ENCODE measurements at regions not wholly inside any gene's neighbourhood (a gene's known extent, or its start where the extent isn't known, plus 50 kb on each side); places are given as distances from the start of the nearest gene placed in this dataset.

- H3K79me2 ChIP-seq (ENCODE audit: insufficient read depth, low read length), result no peaks in the 10 kb centered on the region
- peaks cover 3% of the 10 kb centered on the region for H3K27me3 ChIP-seq (ENCODE audit: insufficient read depth, low read length)
- Mint-ChIP-seq H3K27me3 (ENCODE audit: low read depth, unreplicated experiment) (peaks cover 43% of the 10 kb centered on the region), H3K4me1 (ENCODE audit: low read depth, unreplicated experiment) (no peaks in the 10 kb centered on the region), H3K36me3 (ENCODE audit: low read depth, unreplicated experiment) (no peaks in the 10 kb centered on the region), H3K27ac (ENCODE audit: unreplicated experiment) (no peak overlapping the region), H3K9me3 (ENCODE audit: unreplicated experiment) (no peaks in the 10 kb centered on the region), H3K4me3 (ENCODE audit: unreplicated experiment) (no peak overlapping the region)
- no peak overlapping the region for H3K9ac ChIP-seq (ENCODE audit: low read length)
- H3K4me1 ChIP-seq (ENCODE audit: insufficient read depth, low read length), result no peaks in the 10 kb centered on the region
- no peaks in the 10 kb centered on the region for H3K36me3 ChIP-seq (ENCODE audit: insufficient read depth, low read length)
- no peak overlapping the region for H3K4me2 ChIP-seq (ENCODE audit: low read length)
- no peak for FAIRE-seq
- no peak for DNase-seq (ENCODE audit: low read depth)
- H3K4me3 ChIP-seq (ENCODE audit: insufficient read depth, low read depth, low read length), result no peak overlapping the region
- H3K9me3 ChIP-seq (ENCODE audit: insufficient read depth, low read depth, low read length), result no peaks in the 10 kb centered on the region
- H4K20me1 ChIP-seq (ENCODE audit: insufficient read depth, low read length), result no peaks in the 10 kb centered on the region
- TF ChIP-seq EZH2 (IDR thresholded peaks at IDR 0.05; ENCODE audit: insufficient read depth, low read length), result no peak
- no peak overlapping the region for H2AFZ ChIP-seq (ENCODE audit: low read depth, low read length)
- H3K27ac ChIP-seq (ENCODE audit: low read depth, low read length), result no peak overlapping the region
Measured at GRCh38 chr4:1562371-1562770, 121.7 kb downstream of the FAM53A start.

DNA sequence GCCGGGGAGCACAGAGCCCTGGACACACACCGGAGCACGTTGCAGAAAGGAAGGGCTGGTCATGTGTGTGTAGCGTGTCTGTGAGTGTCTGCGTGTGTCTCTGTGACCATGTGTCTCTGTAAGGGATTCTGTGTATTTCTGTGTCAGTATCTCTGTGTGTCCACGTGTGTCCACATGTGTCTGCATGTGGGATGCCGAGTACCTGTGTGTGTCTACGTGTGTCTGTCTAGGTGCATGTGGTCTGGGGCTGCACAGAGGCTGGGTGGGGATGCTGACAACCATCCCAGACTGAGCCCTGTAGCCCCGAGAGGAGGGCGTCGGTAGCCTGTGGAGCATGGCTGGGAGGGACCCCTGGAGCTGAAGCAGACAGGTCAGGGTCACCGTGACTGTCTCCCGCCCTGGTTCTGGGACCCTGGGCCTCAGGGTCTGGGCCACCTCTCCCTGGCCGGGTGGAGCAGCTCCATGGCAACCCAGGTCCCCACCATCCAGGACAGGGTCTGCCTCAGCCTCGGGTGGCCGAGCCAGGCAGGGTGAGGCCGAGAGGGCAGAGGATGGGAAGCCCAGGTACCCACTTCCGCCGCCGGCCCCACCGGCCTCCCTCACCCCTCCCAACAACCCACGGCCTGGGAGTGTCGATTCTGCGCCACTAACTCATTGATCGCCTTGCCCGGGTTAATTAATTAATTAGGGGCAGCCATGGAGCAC lies 122.7 kb downstream of the FAM53A start:
- Mint-ChIP-seq H3K4me1 (ENCODE audit: low read depth, unreplicated experiment) (no peaks in the 10 kb centered on the region), H3K36me3 (ENCODE audit: low read depth, unreplicated experiment) (no peaks in the 10 kb centered on the region), H3K4me3 (ENCODE audit: unreplicated experiment) (no peak overlapping the region), H3K27ac (ENCODE audit: unreplicated experiment) (no peak overlapping the region), H3K27me3 (ENCODE audit: low read depth, unreplicated experiment) (peaks cover 43% of the 10 kb centered on the region), H3K9me3 (ENCODE audit: unreplicated experiment) (no peaks in the 10 kb centered on the region)
- H3K36me3 ChIP-seq (ENCODE audit: insufficient read depth, low read length), result no peaks in the 10 kb centered on the region
- FAIRE-seq (no peak), DNase-seq (ENCODE audit: low read depth) (no peak)
- no peaks in the 10 kb centered on the region for H4K20me1 ChIP-seq (ENCODE audit: insufficient read depth, low read length)
- no peak overlapping the region for H3K4me2 ChIP-seq (ENCODE audit: low read length)
- H2AFZ ChIP-seq (ENCODE audit: low read depth, low read length), result no peak overlapping the region
- H3K9me3 ChIP-seq (ENCODE audit: insufficient read depth, low read depth, low read length), result no peaks in the 10 kb centered on the region
- no peak overlapping the region for H3K4me3 ChIP-seq (ENCODE audit: insufficient read depth, low read depth, low read length)
- H3K27ac ChIP-seq (ENCODE audit: low read depth, low read length), result no peak overlapping the region
- no peaks in the 10 kb centered on the region for H3K4me1 ChIP-seq (ENCODE audit: insufficient read depth, low read length)
- no peaks in the 10 kb centered on the region for H3K79me2 ChIP-seq (ENCODE audit: insufficient read depth, low read length)
- TF ChIP-seq, protein P1, sequence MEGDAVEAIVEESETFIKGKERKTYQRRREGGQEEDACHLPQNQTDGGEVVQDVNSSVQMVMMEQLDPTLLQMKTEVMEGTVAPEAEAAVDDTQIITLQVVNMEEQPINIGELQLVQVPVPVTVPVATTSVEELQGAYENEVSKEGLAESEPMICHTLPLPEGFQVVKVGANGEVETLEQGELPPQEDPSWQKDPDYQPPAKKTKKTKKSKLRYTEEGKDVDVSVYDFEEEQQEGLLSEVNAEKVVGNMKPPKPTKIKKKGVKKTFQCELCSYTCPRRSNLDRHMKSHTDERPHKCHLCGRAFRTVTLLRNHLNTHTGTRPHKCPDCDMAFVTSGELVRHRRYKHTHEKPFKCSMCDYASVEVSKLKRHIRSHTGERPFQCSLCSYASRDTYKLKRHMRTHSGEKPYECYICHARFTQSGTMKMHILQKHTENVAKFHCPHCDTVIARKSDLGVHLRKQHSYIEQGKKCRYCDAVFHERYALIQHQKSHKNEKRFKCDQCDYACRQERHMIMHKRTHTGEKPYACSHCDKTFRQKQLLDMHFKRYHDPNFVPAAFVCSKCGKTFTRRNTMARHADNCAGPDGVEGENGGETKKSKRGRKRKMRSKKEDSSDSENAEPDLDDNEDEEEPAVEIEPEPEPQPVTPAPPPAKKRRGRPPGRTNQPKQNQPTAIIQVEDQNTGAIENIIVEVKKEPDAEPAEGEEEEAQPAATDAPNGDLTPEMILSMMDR (IDR thresholded peaks at IDR 0.05; ENCODE audit: insufficient read depth, low read depth, low read length), result no peak
- TF ChIP-seq EZH2 (IDR thresholded peaks at IDR 0.05; ENCODE audit: insufficient read depth, low read length), result no peak
- H3K9ac ChIP-seq (ENCODE audit: low read length), result no peak overlapping the region
- H3K27me3 ChIP-seq (ENCODE audit: insufficient read depth, low read length), result peaks cover 7% of the 10 kb centered on the region

GRCh38 chr4:1559896-1560650 lies 124.0 kb downstream of the FAM53A start:
- Histone ChIP-seq H3K9me3 (ENCODE audit: insufficient read depth, low read depth, low read length) (no peaks in the 10 kb centered on the region), H4K20me1 (ENCODE audit: insufficient read depth, low read length) (no peaks in the 10 kb centered on the region), H3K79me2 (ENCODE audit: insufficient read depth, low read length) (no peaks in the 10 kb centered on the region), H3K4me3 (ENCODE audit: insufficient read depth, low read depth, low read length) (no peak overlapping the region), H2AFZ (ENCODE audit: low read depth, low read length) (no peak overlapping the region), H3K36me3 (ENCODE audit: insufficient read depth, low read length) (no peaks in the 10 kb centered on the region), H3K4me2 (ENCODE audit: low read length) (no peak overlapping the region), H3K9ac (ENCODE audit: low read length) (no peak overlapping the region), H3K27me3 (ENCODE audit: insufficient read depth, low read length) (peaks cover 7% of the 10 kb centered on the region), H3K4me1 (ENCODE audit: insufficient read depth, low read length) (no peaks in the 10 kb centered on the region), H3K27ac (ENCODE audit: low read depth, low read length) (no peak overlapping the region)
- FAIRE-seq (no peak), DNase-seq (ENCODE audit: low read depth) (no peak)
- H3K27me3 Mint-ChIP-seq (ENCODE audit: low read depth, unreplicated experiment), result peaks cover 43% of the 10 kb centered on the region
- no peaks in the 10 kb centered on the region for H3K36me3 Mint-ChIP-seq (ENCODE audit: low read depth, unreplicated experiment)
- H3K4me1 Mint-ChIP-seq (ENCODE audit: low read depth, unreplicated experiment), result no peaks in the 10 kb centered on the region
- no peak for TF ChIP-seq EZH2 (IDR thresholded peaks at IDR 0.05; ENCODE audit: insufficient read depth, low read length)
- TF ChIP-seq, protein P1 (IDR thresholded peaks at IDR 0.05; ENCODE audit: insufficient read depth, low read depth, low read length), result no peak
- no peak overlapping the region for H3K27ac Mint-ChIP-seq (ENCODE audit: unreplicated experiment)
- no peaks in the 10 kb centered on the region for H3K9me3 Mint-ChIP-seq (ENCODE audit: unreplicated experiment)
- no peak overlapping the region for H3K4me3 Mint-ChIP-seq (ENCODE audit: unreplicated experiment)

All from astrocyte (in vitro differentiated cells and primary cell).